ENCODE measurements at regions not wholly inside any gene's neighbourhood (a gene's known extent, or its start where the extent isn't known, plus 50 kb on each side); places are given as distances from the start of the nearest gene placed in this dataset.

DNA sequence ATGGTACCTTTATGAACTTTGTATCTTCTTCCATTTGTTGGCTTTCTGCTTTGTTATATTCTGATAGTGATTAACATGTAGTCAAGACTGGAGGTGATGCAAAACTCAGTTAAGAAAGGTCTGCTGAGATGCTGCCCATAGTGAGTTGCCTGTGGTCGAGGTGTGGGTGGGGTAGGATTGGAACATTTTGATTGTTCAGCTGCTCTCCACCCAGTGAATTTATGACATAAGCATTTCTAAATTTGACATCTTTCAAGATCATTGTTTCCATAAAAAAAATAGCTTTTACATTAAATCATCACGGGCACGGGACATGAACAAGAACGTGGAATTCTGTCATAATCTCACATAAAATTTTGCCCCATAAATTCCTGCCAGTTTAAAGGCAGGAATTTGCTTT, 146.6 kb upstream of the POU3F2 start:
- Mint-ChIP-seq H3K4me1 (no peaks in the 10 kb centered on the region), H3K9me3 (no peaks in the 10 kb centered on the region), H3K36me3 (no peaks in the 10 kb centered on the region), H3K27ac (no peak overlapping the region), H3K4me3 (no peak overlapping the region), H3K27me3 (no peaks in the 10 kb centered on the region)
- ATAC-seq (replicated peaks): no peak
- no peak for DNase-seq

DNA sequence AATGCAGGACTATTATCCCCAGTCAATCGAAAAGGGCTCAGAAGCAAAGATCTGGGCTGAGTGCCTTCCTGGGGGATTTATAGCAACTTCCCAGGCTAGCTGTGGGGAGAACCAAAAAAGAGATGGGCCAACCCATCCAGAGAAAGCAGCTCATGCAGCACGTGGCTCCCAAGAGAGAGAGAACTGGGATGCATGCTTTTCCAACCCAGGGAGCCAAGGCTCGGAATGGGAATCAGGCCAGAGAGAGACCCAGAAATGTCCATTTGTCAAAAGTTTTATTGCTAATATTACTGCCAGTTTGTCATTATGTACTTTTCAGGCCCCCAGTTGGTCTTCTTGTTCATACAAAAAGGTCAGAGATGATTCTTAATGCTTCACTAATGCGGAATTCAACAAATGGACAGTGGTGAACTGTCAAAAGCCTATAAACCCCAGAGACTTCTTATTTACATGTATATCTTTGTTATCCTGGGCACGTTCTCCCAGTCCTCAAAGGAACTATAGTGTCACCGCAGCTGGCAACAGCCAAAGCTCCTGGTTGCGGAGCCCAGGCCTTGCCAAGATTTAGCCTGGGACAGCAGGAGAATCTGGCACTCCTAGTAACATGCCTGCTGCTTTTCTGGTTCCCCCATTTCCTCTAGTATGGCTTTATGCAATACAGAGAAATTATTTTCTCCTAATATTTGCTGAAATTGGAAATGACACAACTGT, 139.1 kb upstream of the POU3F2 start:
- H3K4me1 Mint-ChIP-seq: no peaks in the 10 kb centered on the region
- H3K27me3 Mint-ChIP-seq: no peaks in the 10 kb centered on the region
- ATAC-seq (replicated peaks) (no peak), DNase-seq (no peak)
- no peaks in the 10 kb centered on the region for H3K9me3 Mint-ChIP-seq
- no peaks in the 10 kb centered on the region for H3K36me3 Mint-ChIP-seq
- no peak overlapping the region for H3K27ac Mint-ChIP-seq
- H3K4me3 Mint-ChIP-seq: no peak overlapping the region

DNA sequence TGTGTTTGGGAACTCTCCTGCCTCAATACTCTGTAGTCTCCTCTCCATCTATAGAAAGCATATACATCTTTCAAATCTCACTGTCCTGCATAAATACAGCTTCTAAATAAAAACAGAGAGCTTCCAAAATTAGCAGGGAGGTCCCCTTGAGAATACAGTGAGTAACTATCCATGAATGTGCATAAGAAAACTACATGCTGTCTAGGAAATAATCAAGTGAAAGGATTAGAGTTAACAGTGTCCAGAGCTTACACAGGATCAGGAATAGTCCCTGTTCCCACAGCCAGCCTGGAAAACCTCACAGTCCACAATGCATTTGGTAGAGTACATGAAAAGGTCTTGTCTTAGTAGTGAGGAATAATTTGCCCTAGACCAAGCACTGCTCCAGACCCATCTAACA, 123.0 kb upstream of the POU3F2 start:
- no peak for DNase-seq
- Mint-ChIP-seq H3K27ac (no peak overlapping the region), H3K9me3 (peaks cover 0 to 2% of the 10 kb centered on the region in 2 donors), H3K36me3 (no peaks in the 10 kb centered on the region), H3K27me3 (peaks cover 0 to 11% of the 10 kb centered on the region in 2 donors), H3K4me1 (no peaks in the 10 kb centered on the region), H3K4me3 (no peak overlapping the region)
- ATAC-seq (replicated peaks): no peak

DNA sequence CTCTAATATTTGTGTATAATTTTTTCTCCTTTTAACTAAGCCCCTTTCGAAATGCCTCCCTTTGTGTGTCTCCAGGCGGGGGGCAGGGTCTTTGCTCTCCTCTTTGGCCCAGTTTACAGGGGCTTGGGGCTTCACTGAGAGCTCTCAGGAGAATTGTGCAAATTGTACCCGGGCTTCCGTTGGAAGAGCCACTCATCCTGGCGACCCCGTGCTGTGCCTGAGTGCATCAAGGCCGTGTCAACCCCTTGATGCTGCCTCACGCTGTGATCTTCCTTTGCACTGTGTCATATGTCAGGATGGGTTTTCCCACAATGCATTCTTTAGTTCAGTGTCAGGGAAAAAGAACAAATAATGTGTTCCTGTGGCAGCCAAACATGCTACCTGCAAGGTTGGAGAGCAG, 118.0 kb upstream of the POU3F2 start:
- no peaks in the 10 kb centered on the region for H3K36me3 Mint-ChIP-seq
- no peak overlapping the region for H3K4me3 Mint-ChIP-seq
- DNase-seq (no peak), ATAC-seq (replicated peaks) (no peak)
- H3K27ac Mint-ChIP-seq: no peak overlapping the region
- peaks cover 4 to 21% of the 10 kb centered on the region in 2 donors for H3K27me3 Mint-ChIP-seq
- H3K4me1 Mint-ChIP-seq: no peaks in the 10 kb centered on the region
- H3K9me3 Mint-ChIP-seq: no peaks in the 10 kb centered on the region

DNA sequence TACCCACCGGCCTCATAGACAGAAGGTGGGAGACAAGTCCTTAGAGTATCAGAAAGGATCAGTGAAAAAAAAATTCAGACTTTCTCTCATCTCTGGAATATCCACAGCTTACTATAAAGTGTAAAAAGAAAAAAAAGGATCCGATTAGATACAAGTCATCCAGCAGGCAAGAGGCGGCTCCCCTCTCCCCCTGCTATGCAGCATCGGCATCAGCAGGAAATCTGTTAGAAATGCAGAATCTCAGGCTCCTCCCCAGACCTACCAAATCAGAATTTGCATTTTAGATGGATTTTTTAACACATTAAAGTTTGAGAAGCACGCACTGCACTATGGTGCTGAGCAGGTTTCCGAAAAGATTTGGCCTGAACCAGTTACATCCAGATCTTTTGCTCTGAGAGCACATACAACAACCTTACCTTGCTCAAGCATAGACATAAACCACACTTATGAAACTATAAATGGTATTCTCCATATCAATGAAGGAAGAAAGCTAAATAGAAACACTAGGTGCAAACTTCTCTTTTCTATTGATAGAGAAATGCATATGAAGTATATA, 117.0 kb upstream of the POU3F2 start:
- Mint-ChIP-seq H3K4me3 (no peak overlapping the region), H3K27me3 (peaks cover 4 to 17% of the 10 kb centered on the region in 2 donors), H3K27ac (no peak overlapping the region), H3K4me1 (no peaks in the 10 kb centered on the region), H3K36me3 (no peaks in the 10 kb centered on the region), H3K9me3 (no peaks in the 10 kb centered on the region)
- DNase-seq: no peak
- ATAC-seq (replicated peaks): no peak

DNA sequence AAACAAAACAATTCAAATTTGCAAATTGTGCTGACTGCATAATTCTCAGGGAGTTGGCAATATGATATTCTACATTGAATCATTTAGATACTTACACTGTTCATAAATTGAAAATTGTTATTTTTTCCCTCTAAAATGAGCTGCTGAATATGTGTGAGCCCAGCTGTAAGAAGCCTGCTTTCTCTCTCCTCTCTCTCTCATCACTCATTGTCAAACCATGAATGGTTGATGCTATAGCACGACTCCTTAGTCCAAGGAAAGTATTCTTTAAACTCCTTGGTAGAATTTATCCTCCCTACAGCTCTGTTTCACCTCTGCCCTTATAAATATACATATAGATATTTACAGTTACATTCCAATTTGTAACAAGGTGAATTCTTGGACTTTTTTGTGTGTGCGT, 116.4 kb upstream of the POU3F2 start:
- H3K4me3 Mint-ChIP-seq: no peak overlapping the region
- DNase-seq (no peak), ATAC-seq (replicated peaks) (no peak)
- peaks cover 4 to 14% of the 10 kb centered on the region in 2 donors for H3K27me3 Mint-ChIP-seq
- no peak overlapping the region for H3K27ac Mint-ChIP-seq
- no peaks in the 10 kb centered on the region for H3K9me3 Mint-ChIP-seq
- no peaks in the 10 kb centered on the region for H3K4me1 Mint-ChIP-seq
- H3K36me3 Mint-ChIP-seq: no peaks in the 10 kb centered on the region

DNA sequence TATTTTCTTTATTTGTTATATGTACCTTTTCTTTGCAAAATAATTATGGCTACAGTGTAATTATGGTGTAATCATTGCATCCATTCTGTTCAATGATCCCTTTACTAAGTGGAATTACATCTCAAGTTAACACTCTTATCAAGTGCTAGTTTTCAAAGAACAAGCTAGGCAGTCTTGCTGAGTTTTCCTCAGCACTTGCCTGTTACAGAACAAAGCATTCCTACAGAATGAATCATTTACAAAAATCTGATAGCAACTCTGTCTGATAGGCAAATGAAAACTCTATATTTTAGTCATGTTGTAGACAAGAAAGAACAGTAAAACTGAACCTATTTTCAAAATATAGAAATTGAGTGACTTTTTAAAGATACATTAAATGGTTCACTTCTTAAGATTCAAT, 109.8 kb upstream of the POU3F2 start:
- H3K4me3 Mint-ChIP-seq: no peak overlapping the region
- H3K36me3 Mint-ChIP-seq: no peaks in the 10 kb centered on the region
- H3K9me3 Mint-ChIP-seq: no peaks in the 10 kb centered on the region
- H3K27ac Mint-ChIP-seq: no peak overlapping the region
- peaks cover 0 to 4% of the 10 kb centered on the region in 2 donors for H3K27me3 Mint-ChIP-seq
- ATAC-seq (replicated peaks) (no peak), DNase-seq (no peak)
- H3K4me1 Mint-ChIP-seq: no peaks in the 10 kb centered on the region

DNA sequence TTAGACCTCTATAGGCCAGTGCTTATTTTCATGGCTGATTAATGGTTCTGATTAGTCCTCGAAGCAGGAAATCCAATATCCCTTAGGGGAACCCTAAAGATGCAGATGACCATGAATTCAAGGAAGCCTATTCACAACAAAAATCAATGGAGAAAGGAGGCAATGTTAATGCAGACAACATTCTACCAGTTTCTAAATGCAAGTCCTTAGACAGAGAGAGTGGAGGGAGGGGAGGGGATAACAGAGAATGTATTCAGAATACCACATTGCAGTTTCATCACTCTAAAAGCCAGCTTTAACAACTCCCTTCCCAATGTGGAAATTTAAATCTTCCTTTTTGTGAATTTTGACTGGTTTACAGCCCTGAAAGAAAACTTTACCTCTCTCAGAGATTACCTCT, 87.1 kb upstream of the POU3F2 start:
- Mint-ChIP-seq H3K4me3 (no peak overlapping the region), H3K27me3 (peaks cover 2 to 6% of the 10 kb centered on the region in 2 donors), H3K9me3 (peaks cover 3 to 7% of the 10 kb centered on the region in 2 donors), H3K36me3 (no peaks in the 10 kb centered on the region), H3K27ac (no peak overlapping the region), H3K4me1 (no peaks in the 10 kb centered on the region)
- ATAC-seq (replicated peaks): no peak
- DNase-seq: no peak

DNA sequence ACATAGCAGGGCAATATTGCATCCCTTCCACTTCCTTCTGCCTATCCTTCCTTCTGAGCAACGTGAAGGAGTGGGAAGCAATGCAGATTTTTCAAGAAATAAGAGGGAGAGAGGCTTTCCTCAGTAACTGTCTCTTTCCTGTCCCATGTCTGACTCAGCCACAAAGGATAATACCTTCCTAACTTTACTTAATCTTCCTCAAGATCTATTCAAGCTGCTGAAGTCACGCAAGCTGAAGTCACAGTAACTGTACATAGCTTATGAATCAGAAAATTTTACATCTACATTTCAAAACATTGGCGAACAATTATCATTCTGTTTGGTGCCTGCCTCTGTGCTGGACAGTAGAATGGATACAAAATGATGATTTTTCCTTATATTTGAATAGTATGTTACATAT, 86.4 kb upstream of the POU3F2 start:
- Mint-ChIP-seq H3K27me3 (peaks cover 0 to 6% of the 10 kb centered on the region in 2 donors), H3K4me3 (no peak overlapping the region), H3K36me3 (no peaks in the 10 kb centered on the region), H3K4me1 (no peaks in the 10 kb centered on the region), H3K27ac (no peak overlapping the region), H3K9me3 (peaks cover 3 to 9% of the 10 kb centered on the region in 2 donors)
- ATAC-seq (replicated peaks) (no peak), DNase-seq (no peak)

DNA sequence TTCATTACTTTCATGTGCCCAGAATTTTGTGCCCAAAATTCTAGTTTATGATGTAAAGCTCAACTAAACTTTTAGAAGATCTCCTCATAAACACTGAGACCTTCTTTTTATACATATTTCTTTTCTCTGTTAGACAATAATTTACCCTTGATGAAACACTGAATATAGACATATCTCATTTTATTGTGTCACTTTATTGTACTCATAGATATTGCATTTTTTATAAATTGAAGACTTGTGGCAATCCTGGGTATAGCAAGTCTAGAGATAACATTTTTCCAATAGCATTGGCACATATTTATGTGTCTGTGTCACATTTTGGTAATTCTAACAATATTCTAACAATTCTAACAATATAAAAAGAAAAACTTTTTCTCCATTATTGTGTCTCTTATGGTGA, 74.9 kb upstream of the POU3F2 start:
- no peak overlapping the region for H3K4me3 Mint-ChIP-seq
- H3K36me3 Mint-ChIP-seq: no peaks in the 10 kb centered on the region
- H3K9me3 Mint-ChIP-seq: peaks cover 0 to 1% of the 10 kb centered on the region in 2 donors

DNA sequence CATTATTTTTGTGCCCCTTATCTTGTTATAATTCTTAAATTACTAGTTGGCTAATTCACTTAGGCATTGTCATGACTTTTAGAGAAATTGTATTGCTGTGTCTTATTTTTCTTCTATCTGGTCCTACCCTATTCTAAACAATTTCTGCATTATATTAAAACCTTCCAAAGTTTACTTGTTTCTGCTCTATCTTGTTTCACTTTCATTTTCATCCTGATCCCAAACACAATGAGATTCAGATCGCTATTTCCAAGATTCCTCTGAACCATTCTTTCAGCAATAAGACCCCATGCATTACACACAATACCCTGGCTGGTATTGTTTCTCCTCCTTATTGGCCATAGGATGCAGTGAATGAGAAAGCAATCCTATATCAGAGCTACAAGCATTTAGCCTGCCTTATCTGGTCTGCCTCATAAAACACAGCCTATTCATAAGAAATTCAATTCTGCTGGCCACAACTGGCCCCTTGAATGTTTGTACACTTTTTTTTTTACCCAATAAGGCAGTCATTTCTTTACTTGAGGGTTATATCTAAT, 69.9 kb upstream of the POU3F2 start:
- H3K27ac Mint-ChIP-seq: no peak overlapping the region
- peaks cover 3 to 4% of the 10 kb centered on the region in 2 donors for H3K4me1 Mint-ChIP-seq
- H3K27me3 Mint-ChIP-seq: peaks cover 13 to 16% of the 10 kb centered on the region in 2 donors
- H3K4me3 Mint-ChIP-seq: peak overlapping the region; percentile 14 to 41
- peaks cover 0 to 1% of the 10 kb centered on the region in 2 donors for H3K9me3 Mint-ChIP-seq
- ATAC-seq (replicated peaks) (no peak), DNase-seq (no peak)
- no peaks in the 10 kb centered on the region for H3K36me3 Mint-ChIP-seq

More for the DNA sequence above, 74.9 kb upstream of the POU3F2 start:
- H3K27ac Mint-ChIP-seq: no peak overlapping the region
- DNase-seq (no peak), ATAC-seq (replicated peaks) (no peak)
- peaks cover 7 to 9% of the 10 kb centered on the region in 2 donors for H3K27me3 Mint-ChIP-seq
- H3K4me1 Mint-ChIP-seq: peaks cover 2 to 3% of the 10 kb centered on the region in 2 donors

DNA sequence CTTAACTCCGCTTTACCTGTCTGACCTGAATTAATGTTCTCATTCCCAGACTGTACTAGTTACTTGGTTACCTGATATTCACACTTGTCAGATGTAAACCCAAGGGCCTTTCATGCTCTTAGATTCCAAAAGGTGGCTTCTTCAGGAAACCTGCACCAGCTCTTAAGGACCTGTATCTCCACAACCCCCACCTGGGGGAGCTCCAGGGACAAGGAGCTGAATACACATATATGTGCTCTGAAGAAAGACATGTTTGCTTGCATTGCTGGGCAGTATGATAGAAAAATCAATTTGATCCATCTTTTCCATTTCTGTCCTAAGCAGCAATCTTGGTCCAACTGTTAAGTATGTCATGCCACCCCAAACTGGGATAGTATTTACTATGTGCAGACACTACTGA, 64.8 kb upstream of the POU3F2 start:
- Mint-ChIP-seq H3K4me1 (peaks cover under 1% of the 10 kb centered on the region in 2 donors), H3K9me3 (no peaks in the 10 kb centered on the region), H3K27me3 (peaks cover 10 to 21% of the 10 kb centered on the region in 2 donors), H3K27ac (no peak overlapping the region), H3K36me3 (no peaks in the 10 kb centered on the region), H3K4me3 (no peak overlapping the region)
- ATAC-seq (replicated peaks) (no peak), DNase-seq (no peak)

DNA sequence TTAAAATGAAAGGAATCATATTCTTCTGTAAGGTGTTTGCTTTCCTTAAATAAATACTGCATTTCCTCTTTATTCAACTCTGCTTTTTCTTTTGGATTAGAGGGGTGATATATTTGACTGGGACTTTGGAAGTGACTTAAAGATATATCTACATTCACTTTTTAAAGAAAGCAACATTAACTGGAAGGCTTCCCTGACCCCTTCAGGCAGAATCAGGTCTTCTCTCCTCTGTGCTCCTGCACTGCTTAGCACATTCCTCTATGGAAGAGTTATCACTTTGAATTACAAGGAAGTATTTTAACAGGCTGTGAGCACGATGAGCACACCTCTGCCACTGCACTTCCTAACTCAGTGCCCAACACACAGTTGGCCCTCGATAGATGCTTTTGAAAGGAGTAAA, 59.2 kb upstream of the POU3F2 start:
- H3K36me3 Mint-ChIP-seq: no peaks in the 10 kb centered on the region
- no peak overlapping the region for H3K27ac Mint-ChIP-seq
- DNase-seq (no peak), ATAC-seq (replicated peaks) (no peak)
- peaks cover 0 to 2% of the 10 kb centered on the region in 2 donors for H3K9me3 Mint-ChIP-seq
- H3K4me1 Mint-ChIP-seq: no peaks in the 10 kb centered on the region
- H3K27me3 Mint-ChIP-seq: peaks cover 14 to 28% of the 10 kb centered on the region in 2 donors
- no peak overlapping the region for H3K4me3 Mint-ChIP-seq

DNA sequence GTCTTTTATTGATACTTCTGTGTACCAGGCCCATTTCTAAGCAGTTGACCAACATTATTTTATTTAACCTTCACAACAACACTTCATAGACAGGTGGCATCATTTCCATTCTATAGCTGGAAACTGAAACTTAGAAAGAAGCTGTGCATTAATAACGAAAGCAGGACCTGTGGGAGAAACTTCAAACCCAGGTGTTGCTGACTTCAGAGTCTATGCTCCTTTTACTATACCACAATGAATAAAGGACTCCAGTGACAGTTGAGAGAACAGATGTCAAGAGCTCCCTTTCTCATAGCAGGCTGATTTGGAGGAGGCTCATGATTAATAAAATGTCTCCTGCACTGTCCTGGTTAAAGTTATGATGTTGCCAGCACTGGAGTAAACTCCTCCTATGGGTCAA, 56.6 kb upstream of the POU3F2 start:
- Mint-ChIP-seq H3K4me3 (no peak overlapping the region), H3K27me3 (peaks cover 19 to 31% of the 10 kb centered on the region in 2 donors), H3K36me3 (no peaks in the 10 kb centered on the region), H3K4me1 (no peaks in the 10 kb centered on the region), H3K9me3 (peaks cover 0 to 2% of the 10 kb centered on the region in 2 donors), H3K27ac (no peak overlapping the region)
- DNase-seq (no peak), ATAC-seq (replicated peaks) (no peak)

DNA sequence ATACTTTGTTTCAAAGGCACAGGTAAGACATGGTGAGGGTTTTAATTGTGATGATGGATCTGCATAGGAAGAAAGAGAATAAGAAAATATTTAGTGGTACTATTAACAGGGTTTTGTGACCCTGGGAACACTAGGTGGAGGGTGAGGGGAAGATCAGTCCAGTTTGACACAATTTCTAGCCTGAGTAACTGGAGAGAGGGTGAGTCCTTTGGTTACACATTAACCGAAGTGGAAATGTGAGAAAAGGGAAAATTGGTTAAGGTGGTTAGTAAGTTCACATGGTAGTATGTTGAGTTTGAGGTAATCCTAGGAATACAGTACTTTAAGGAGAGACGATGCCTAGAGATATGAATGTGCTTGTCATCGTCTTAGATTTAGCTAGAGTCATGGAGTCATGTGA, 54.8 kb upstream of the POU3F2 start:
- Mint-ChIP-seq H3K27ac (no peak overlapping the region), H3K27me3 (peaks cover 19 to 25% of the 10 kb centered on the region in 2 donors), H3K36me3 (no peaks in the 10 kb centered on the region), H3K4me3 (no peak overlapping the region), H3K9me3 (peaks cover 0 to 2% of the 10 kb centered on the region in 2 donors), H3K4me1 (no peaks in the 10 kb centered on the region)
- ATAC-seq (replicated peaks): no peak
- DNase-seq: no peak

All from stimulated activated naive B cell treated with anti-CD40 and anti-IgM and Interleukin-4, amounts not matched to agents 10 μg/mL and 1 μg/mL and 100 μg/mL, for 72 hours (primary cell).